ENCODE measurements at regions not wholly inside any gene's neighbourhood (a gene's known extent, or its start where the extent isn't known, plus 50 kb on each side); places are given as distances from the start of the nearest gene placed in this dataset.

DNA sequence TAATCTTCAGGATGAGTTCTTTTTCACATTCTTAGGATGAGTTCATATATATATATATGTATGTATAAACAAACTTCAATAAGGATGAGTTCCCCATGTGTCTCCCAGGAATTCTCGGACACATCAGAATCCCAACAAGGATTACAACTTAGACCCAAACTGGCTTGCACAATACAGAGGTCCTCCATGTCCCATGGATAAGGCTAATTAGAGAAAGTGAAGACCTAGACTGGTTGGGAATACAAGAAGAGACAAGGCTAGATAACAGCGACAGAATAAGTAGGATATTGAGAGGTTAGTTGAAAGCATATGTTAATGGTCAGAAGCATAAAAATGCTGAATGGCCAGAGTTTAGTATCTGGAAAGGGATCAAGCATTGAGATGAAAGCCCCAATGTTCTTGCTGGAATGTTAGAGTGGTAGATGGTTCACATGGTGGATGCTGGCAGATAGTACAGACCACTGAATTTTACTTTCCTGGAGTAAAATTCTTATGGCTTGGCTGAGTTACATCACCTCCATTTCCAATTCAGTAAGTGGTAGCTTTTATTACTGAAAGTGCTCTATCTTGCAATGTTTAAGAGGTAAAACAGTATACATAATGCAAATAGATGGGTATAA is 154.9 kb upstream of the EPHA4 start:
- TF ChIP-seq ASH2L (IDR thresholded peaks at IDR 0.05; ENCODE audit: low read length) (no peak), POLR2A (IDR thresholded peaks at IDR 0.05; ENCODE audit: control extremely low read depth in 1 of 2, low read depth in 2 of 2, low read length in 2 of 2) (no peak), RAD21 (IDR thresholded peaks at IDR 0.05 in 1 of 2, conservative IDR thresholded peaks at IDR 0.05 in 1 of 2; ENCODE audit: low read depth in 2 of 2, low read length in 2 of 2) (no peak), CEBPB (IDR thresholded peaks at IDR 0.05; ENCODE audit: low read depth, low read length) (no peak), TBP (IDR thresholded peaks at IDR 0.05; ENCODE audit: low read depth, low read length) (no peak), RBBP5 (IDR thresholded peaks at IDR 0.05; ENCODE audit: borderline replicate concordance, low read depth, low read length) (no peak)
- TF ChIP-seq, protein P1, sequence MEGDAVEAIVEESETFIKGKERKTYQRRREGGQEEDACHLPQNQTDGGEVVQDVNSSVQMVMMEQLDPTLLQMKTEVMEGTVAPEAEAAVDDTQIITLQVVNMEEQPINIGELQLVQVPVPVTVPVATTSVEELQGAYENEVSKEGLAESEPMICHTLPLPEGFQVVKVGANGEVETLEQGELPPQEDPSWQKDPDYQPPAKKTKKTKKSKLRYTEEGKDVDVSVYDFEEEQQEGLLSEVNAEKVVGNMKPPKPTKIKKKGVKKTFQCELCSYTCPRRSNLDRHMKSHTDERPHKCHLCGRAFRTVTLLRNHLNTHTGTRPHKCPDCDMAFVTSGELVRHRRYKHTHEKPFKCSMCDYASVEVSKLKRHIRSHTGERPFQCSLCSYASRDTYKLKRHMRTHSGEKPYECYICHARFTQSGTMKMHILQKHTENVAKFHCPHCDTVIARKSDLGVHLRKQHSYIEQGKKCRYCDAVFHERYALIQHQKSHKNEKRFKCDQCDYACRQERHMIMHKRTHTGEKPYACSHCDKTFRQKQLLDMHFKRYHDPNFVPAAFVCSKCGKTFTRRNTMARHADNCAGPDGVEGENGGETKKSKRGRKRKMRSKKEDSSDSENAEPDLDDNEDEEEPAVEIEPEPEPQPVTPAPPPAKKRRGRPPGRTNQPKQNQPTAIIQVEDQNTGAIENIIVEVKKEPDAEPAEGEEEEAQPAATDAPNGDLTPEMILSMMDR (IDR thresholded peaks at IDR 0.05; ENCODE audit: control extremely low read depth in 1 of 3, insufficient read depth in 1 of 3, low read depth in 1 of 3, low read length in 3 of 3): no peak
- TF ChIP-seq, protein P2, sequence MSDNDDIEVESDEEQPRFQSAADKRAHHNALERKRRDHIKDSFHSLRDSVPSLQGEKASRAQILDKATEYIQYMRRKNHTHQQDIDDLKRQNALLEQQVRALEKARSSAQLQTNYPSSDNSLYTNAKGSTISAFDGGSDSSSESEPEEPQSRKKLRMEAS (IDR thresholded peaks at IDR 0.05): no peak

Measured in H1 (cell line).